ENCODE measurements at regions not wholly inside any gene's neighbourhood (a gene's known extent, or its start where the extent isn't known, plus 50 kb on each side); places are given as distances from the start of the nearest gene placed in this dataset.

- DNase-seq (ENCODE audit: low read depth), result no peak
- no peak overlapping the region for H3K4me3 ChIP-seq (ENCODE audit: low read depth, low read length)
- TF ChIP-seq CTCF (IDR thresholded peaks at IDR 0.05; ENCODE audit: insufficient read depth, low read length), result no peak
These were observed 823.7 kb upstream of the MAN1A1 start for GRCh38 chr6:120173250-120173649.

DNA sequence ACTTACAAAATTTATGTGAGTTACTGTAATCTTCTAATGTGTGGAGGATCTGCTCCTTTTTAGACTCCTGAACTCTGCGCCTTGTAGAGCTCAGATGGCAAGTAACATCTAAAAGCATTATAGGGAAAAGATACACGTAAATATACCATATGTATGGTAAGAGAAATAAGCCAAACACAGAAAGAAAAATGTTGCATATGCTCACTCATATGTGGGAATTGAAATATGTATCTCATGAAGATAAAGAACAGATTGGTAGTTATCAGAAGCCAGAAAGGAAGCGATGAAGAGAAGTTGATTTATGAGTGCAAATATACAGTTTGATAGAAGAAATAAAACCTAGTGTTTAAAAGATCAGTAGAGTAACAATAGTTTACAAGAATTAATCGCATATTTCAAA, 815.0 kb upstream of the MAN1A1 start:
- no peak overlapping the region for H3K4me3 ChIP-seq (ENCODE audit: low read depth, low read length)
- TF ChIP-seq CTCF (IDR thresholded peaks at IDR 0.05; ENCODE audit: insufficient read depth, low read length), result no peak
- no peak for DNase-seq (ENCODE audit: low read depth)

DNA sequence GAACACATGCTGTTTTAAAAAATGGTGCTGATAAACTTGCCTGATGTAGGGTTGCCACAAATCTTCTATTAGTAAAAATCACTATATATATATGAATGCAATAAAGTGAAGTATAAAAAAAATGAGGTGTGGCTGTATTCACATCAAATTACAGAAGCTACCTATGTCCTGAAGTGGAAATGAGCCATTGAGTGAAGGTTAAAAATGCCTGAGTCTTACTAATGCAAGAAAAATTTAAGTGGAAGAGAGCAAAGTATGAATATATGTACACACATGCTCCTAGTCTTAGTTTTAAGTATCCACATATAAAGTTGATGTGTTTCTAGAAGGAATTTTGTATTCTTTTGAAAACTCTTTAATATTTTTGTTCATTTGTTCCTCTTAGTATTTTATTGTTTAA, 808.3 kb upstream of the MAN1A1 start:
- DNase-seq (ENCODE audit: low read depth), result no peak
- no peak overlapping the region for H3K4me3 ChIP-seq (ENCODE audit: low read depth, low read length)
- TF ChIP-seq CTCF (IDR thresholded peaks at IDR 0.05; ENCODE audit: insufficient read depth, low read length), result no peak

DNA sequence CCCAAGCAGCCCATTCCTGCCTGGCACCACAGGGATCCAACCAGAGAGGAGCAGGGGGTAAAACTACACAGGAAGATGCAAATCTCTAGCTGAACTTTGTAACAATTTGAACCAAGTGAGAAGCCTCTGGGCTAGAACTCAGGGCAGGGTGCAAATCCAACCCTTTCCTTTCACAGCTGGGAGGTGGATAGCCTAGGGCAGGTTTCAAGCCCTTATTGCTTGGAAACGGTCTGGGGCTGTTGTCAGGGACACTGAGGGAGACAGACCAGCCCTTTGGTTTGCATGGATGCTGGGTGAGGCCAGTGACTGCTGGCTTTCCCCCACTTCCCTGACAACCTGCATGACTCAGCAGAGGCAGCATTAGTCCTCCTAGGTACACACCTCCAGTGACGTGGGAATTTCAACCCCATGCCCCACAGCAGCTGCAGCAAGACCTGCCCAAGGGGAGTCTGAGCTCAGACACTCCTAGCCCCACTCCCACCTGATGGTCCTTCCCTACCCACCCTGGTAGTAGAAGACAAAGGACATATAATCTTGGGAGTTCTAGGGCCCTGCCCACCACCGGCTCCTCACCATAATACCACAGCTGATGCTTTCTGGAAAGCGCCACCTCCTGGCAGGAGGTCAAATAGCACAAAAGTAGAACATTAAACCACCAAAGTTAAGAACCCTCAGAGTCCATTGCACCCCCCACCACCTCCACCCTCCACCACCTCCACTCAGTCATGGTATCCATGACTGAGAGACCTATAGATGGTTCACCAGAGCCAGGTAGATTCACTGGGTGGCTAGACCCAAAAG, 797.7 kb upstream of the MAN1A1 start:
- no peak for DNase-seq (ENCODE audit: low read depth)
- no peak overlapping the region for H3K4me3 ChIP-seq (ENCODE audit: low read depth, low read length)
- TF ChIP-seq CTCF (IDR thresholded peaks at IDR 0.05; ENCODE audit: insufficient read depth, low read length), result no peak

DNA sequence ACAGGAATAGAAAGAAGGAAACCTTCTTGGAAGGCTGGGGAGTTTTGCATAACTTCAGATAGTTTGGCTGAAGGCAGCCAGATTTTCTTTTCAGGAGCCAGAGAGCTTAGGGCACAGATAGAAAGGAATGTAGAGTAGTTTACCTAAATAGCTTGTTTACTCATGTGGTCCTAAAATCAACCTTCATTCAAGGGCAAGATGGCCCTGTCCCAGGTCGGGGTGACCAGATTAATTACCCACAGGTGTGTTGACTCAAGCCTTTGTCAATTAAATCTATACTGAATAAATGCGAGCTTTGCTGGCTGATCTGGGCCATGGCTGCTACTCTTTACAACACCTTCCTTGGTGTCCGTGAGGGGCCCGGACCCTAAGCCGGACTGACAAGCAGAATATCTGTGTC, 792.0 kb upstream of the MAN1A1 start:
- no peak for DNase-seq (ENCODE audit: low read depth)
- H3K4me3 ChIP-seq (ENCODE audit: low read depth, low read length), result no peak overlapping the region
- no peak for TF ChIP-seq CTCF (IDR thresholded peaks at IDR 0.05; ENCODE audit: insufficient read depth, low read length)

DNA sequence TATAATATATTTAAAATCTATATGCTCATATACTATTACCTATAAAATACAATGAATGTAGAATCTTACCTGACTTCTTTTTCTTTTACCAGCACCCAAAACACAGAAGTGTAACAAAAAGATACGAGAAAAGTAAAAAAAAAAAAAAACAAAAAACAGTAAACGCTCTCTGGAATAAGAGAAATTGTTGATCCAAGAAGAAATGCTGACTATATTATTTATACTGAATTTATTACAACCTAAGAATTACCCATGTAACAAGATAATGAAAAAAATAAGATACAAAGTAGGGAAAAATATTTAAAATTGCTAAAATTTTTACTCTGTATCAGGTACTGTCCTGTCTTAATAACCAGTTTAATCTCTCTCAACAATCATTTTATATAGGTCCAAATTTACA, 787.9 kb upstream of the MAN1A1 start:
- no peak for TF ChIP-seq CTCF (IDR thresholded peaks at IDR 0.05; ENCODE audit: insufficient read depth, low read length)
- DNase-seq (ENCODE audit: low read depth), result no peak
- no peak overlapping the region for H3K4me3 ChIP-seq (ENCODE audit: low read depth, low read length)

DNA sequence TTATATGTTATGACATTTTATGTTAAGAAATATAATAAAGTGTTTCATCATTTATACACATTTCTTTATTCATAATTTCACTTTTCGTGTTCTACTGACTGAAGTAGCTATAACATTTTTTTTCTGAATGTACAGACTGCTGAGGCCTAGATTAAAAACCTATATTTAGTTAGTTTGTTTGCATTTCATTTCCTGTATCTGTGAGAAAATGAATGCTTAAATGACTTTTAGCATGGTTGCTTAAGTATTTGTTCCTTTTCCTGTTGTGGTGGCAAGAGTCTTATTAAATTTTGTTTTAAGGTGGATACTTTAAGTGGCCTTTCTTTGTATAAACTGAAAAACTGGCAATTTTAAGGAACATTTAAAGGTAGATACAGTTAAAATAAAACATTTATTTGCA, 779.7 kb upstream of the MAN1A1 start:
- DNase-seq (ENCODE audit: low read depth), result no peak
- no peak for TF ChIP-seq CTCF (IDR thresholded peaks at IDR 0.05; ENCODE audit: insufficient read depth, low read length)
- H3K4me3 ChIP-seq (ENCODE audit: low read depth, low read length), result no peak overlapping the region

All from fibroblast of the aortic adventitia (primary cell).